ENCODE measurements at regions not wholly inside any gene's neighbourhood (a gene's known extent, or its start where the extent isn't known, plus 50 kb on each side); places are given as distances from the start of the nearest gene placed in this dataset.
"Not testable (repeated sequence)": the region's sequence is repeated elsewhere in the genome, so short reads cannot be mapped to it uniquely, and the experiment has no call there.

DNA sequence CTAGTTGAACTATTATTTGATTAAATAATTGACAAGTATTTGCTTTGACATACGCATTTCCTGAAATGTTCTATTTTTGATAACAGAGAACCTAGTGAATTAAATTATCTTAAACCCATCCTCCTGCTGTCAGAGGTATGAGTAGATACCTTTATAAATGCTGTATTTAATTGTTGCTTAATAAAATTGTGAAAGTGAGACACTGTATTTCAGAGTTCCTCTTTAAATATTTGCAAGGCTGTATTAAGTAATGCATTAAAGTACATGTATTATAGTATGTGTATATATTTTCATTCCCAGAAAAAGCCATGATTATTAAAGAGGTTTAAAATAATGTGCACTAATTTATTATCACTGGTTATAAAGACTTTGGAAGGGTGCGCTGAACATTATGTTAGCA is 483.8 kb downstream of the TFAP2B start:
- TF ChIP-seq POLR2A (IDR thresholded peaks at IDR 0.05; ENCODE audit: low read length) (no peak), GATA1 (IDR thresholded peaks at IDR 0.05; ENCODE audit: low read depth, low read length) (no peak)
- DNase-seq, result no peak

DNA sequence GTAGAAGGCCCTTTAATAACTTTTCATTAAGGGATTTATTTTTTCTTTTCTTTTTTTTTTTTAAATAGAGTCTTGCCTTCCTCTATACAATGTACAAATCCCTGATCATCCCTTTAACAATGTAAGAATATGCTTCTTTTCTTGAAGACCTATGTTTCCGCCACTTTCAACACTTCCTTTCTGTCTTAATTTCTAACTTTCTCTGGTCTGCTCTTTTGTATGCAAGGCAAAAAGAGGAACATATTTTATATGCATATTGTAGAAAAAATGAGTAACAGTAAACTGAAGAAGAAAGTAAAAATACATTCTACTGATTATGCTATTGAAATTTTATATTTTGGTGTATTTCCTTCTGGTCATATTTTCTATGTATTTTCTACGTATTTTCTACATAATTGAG is 484.7 kb downstream of the TFAP2B start:
- no peak for TF ChIP-seq GATA1 (IDR thresholded peaks at IDR 0.05; ENCODE audit: low read depth, low read length)
- no peak for TF ChIP-seq POLR2A (IDR thresholded peaks at IDR 0.05; ENCODE audit: low read length)
- DNase-seq, result no peak

DNA sequence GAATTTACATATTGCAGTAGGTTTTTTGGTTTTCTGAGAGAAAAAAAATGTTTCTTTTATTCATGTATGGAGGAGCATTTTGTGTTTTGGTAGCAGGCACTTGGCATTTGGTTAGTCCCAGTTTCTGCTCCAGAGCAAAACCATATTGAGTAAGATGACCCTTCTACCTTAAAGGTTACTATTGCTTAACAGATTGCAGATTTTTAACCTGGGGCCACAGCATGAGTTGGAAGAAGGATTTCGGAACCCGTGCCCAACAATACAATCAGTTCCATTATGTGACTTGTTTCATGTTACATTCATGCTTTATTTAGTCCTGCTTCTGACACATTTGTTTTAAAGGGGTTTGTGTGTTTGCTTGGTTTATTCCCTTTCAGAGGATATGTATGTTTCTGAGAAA is 496.3 kb downstream of the TFAP2B start:
- TF ChIP-seq POLR2A (IDR thresholded peaks at IDR 0.05; ENCODE audit: low read length) (no peak), GATA1 (IDR thresholded peaks at IDR 0.05; ENCODE audit: low read depth, low read length) (no peak)
- DNase-seq, result no peak

DNA sequence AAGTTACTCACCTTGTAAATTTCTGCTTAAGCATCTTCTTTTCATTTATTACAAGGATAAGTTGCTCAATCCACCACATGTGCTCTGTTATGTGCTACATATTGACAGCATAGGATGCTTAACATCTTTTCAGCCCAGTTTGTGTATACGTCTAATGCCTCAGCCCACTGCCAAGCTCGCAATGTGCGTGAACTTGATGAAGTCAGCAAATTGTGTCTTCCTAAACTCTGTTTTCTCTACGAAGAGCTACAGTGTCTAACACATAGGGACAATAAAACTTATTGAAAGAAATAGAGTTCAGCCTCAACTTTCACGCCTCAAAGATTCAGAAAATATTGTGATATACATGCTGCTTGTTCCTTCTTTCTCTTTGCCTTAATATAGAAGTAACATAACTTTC is 500.0 kb downstream of the TFAP2B start:
- no peak for DNase-seq
- no peak for TF ChIP-seq POLR2A (IDR thresholded peaks at IDR 0.05; ENCODE audit: low read length)
- TF ChIP-seq GATA1 (IDR thresholded peaks at IDR 0.05; ENCODE audit: low read depth, low read length), result no peak

DNA sequence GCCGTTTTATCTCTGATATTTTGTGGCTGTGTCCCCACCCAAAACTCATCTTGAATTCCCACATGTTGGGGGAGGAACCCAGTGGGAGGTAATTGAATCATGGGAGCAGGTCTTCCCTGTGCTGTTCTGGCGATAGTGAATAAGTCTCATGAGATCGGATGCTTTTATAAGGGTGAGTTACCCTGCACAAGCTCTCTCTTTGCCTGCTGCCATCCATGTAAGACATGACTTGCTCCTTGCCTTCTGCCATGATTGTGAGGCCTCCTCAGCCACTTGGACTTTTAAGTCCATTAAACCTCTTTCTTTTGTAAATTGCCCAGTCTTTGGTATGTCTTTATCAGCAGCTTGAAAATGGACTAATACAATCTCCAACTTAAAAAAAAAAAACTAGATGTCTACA is 502.8 kb downstream of the TFAP2B start:
- DNase-seq, result not testable (repeated sequence)

DNA sequence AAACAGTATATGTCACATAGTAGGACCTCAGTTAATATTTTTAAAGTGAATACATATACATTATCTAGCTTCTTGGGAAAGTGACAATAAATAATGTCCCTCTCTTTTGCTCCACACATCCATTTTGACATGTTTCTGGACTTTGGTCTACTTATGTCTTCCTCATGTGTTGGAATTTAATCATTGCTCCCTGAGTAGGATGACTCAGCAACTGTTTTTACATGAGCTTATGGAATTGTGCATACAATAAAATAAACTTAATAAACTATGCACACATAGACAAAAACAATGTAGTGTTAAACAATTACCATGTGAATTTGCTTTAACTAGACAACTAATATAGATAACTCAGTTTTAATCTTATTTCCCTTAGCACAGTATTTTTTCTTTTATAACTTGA is 503.8 kb downstream of the TFAP2B start:
- no peak for DNase-seq
- TF ChIP-seq POLR2A (IDR thresholded peaks at IDR 0.05; ENCODE audit: low read length) (no peak), GATA1 (IDR thresholded peaks at IDR 0.05; ENCODE audit: low read depth, low read length) (no peak)

DNA sequence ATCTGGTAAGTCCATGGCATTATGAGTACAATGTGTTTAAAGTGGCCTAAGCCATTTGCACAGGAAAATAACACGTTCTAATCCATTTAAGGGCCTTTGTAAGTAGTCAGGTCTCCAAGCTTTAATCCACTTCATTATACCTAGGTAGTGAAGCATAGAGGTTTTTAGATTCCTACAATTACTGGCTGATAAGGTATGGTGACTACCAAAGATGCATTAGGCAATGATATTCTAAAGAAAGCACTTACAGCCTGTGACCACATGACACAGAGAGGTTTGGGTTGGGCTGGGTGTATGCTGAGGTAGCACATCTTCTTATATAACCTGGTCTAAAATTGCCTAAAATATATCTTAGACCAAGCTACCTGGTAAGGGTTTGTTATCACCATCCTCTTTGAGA is 504.4 kb downstream of the TFAP2B start:
- DNase-seq, result no peak
- TF ChIP-seq POLR2A (IDR thresholded peaks at IDR 0.05; ENCODE audit: low read length) (no peak), GATA1 (IDR thresholded peaks at IDR 0.05; ENCODE audit: low read depth, low read length) (no peak)

DNA sequence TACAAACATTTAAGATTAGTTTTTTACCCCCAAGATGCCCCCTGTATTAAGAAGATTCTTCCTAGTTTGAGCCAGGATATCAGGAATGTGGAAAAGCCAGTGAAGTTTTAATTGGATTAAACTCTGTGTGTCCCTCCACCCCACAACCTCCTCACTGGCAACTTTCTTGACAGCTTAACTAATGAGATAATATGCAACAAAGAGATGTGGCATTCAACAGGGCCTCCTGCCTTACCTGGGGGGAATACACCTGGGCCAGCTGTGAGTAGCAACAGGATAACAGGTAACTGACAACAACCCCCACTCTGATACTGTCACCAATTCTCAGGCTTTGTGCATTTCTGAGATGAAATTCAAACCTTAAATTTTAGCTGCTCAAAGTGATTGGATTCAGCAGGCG is 512.3 kb downstream of the TFAP2B start:
- TF ChIP-seq GATA1 (IDR thresholded peaks at IDR 0.05; ENCODE audit: low read depth, low read length), result no peak
- no peak for TF ChIP-seq POLR2A (IDR thresholded peaks at IDR 0.05; ENCODE audit: low read length)

DNA sequence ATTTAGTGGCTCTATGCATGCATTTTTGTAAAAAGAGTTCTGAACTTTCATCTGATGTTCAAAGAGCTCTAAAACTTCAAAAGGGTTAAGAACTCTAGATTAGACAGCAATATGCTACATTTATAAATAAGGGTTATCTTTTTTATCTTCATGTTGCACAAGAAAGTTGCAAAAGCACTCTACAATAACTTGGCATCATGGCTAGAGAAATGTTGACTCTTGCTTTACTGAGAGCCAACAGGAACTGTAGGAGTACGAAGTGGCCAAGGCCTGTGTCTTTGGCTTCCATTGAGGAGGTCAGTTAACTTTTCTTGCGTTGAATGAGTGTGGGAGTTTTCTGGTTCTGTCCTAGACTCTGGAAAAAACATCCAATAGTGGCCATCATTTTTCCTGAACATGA is 516.9 kb downstream of the TFAP2B start:
- DNase-seq, result no peak
- TF ChIP-seq POLR2A (IDR thresholded peaks at IDR 0.05; ENCODE audit: low read length), result no peak
- no peak for TF ChIP-seq GATA1 (IDR thresholded peaks at IDR 0.05; ENCODE audit: low read depth, low read length)

More for the DNA sequence above, 512.3 kb downstream of the TFAP2B start:
- DNase-seq, result no peak

DNA sequence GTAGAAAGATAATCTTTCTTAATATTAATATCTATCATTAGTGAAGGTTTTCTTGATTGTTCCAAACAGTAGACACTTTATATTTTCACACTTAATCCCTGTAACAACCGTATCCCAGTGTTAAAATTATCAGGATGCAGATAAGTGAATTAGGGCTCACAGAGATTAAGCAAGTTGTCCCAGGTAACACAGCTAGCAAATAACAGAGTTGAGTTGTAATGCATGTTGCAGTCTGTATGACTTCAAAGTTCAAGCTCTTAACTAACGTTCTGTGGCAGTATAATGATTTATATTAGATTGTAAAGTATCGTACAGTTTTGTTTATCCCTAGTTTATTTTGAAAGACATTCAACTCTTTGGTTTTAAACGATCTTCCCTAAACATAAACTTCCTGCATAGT is 517.5 kb downstream of the TFAP2B start:
- TF ChIP-seq POLR2A (IDR thresholded peaks at IDR 0.05; ENCODE audit: low read length) (no peak), GATA1 (IDR thresholded peaks at IDR 0.05; ENCODE audit: low read depth, low read length) (no peak)
- DNase-seq, result no peak

DNA sequence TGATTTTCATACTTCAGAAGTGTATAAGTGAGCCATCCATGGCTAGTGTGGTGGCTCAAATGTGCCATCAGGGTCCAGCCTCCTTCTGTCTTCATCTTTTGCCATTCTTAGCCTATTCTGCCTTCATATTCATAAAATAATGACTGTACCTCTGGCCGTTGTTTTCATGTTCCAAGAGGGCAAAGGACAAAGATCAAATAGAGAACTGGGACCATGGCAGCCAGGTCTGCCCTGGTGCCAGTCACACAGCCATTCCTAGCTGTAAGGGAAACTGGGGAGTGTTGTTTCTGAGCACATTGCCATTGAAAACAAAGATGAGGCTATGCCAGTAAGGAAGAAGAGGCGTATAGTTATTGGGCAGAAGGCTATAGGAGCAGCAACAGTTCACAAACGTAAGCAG is 518.6 kb downstream of the TFAP2B start:
- no peak for DNase-seq
- TF ChIP-seq GATA1 (IDR thresholded peaks at IDR 0.05; ENCODE audit: low read depth, low read length), result no peak

DNA sequence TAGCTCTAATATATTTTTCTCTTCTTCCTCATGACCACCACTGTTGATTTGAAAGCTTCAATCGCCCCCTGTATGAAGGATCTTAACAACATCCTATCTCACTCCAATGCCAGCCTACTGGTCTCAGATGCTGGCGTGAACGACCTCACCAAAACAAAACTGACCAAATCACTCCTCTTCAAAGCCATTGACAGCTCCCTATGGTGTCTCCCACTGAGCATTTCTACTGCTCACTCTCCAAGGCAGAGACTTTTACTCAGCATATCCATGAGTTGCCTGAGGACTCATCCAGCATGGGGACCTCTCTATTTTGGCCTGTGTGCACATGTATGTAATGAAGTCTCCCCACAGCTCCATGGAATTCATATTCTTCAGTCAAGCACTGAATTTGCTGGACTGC is 520.4 kb downstream of the TFAP2B start:
- DNase-seq, result no peak
- no peak for TF ChIP-seq GATA1 (IDR thresholded peaks at IDR 0.05; ENCODE audit: low read depth, low read length)
- no peak for TF ChIP-seq POLR2A (IDR thresholded peaks at IDR 0.05; ENCODE audit: low read length)

DNA sequence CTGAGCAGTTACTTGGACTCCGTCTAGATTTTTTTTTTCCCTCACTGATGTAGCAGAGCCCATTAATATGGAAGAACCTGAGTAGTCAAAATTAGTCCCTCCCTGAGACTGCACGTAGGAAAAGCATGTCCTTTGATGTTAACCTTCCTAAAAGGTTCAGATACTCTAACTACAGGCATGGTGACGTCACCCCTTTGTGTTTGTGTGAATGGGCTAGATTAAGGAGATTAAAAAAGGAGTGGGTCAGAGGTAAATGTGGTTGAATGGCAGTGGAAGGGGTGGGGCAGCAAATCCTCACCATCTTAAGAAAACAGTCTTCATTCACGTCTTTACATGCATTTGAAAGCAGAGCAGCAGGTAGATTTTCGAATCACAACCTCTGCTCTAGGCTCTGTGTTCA is 521.1 kb downstream of the TFAP2B start:
- no peak for DNase-seq
- TF ChIP-seq POLR2A (IDR thresholded peaks at IDR 0.05; ENCODE audit: low read length) (no peak), GATA1 (IDR thresholded peaks at IDR 0.05; ENCODE audit: low read depth, low read length) (no peak)

DNA sequence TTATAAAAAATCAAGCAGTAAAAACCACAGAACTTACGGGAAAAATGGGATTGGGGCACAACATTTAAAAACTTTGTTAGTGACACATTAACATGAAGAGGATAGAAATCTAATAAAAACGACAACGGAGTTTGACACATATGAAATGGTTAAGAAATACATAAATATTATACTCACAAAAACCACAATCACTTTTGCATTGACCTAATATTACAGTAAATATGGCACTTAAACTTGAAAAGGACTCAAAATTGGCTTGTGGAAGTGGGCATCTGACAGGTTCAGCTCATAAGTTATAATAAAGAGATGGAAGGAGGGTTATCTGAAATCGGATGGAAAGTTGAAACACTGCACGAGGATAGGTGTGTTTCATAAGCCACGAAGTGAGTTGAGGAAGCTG is 523.7 kb downstream of the TFAP2B start:
- DNase-seq, result no peak
- TF ChIP-seq POLR2A (IDR thresholded peaks at IDR 0.05; ENCODE audit: low read length) (no peak), GATA1 (IDR thresholded peaks at IDR 0.05; ENCODE audit: low read depth, low read length) (no peak)

DNA sequence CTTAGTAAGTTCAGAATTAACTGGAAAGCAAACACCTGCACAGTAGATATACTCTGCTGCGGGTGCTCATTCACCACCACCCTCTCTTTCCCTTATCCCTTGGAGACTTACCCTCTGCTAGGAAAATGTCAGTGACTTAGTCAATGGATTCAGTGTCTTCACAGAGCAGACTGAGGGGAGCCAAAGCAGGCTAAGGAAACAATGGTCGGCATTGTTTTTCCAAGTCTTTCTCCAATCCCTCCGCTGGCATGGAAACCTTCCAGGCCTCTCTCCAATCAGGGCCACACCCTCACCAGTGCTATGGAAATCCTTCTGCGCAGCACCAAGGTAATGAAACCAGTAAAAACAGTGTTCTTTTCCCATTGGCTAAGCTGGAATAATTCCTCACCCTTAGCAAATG is 531.2 kb downstream of the TFAP2B start:
- TF ChIP-seq GATA1 (IDR thresholded peaks at IDR 0.05; ENCODE audit: low read depth, low read length) (no peak), POLR2A (IDR thresholded peaks at IDR 0.05; ENCODE audit: low read length) (no peak)
- DNase-seq, result no peak

DNA sequence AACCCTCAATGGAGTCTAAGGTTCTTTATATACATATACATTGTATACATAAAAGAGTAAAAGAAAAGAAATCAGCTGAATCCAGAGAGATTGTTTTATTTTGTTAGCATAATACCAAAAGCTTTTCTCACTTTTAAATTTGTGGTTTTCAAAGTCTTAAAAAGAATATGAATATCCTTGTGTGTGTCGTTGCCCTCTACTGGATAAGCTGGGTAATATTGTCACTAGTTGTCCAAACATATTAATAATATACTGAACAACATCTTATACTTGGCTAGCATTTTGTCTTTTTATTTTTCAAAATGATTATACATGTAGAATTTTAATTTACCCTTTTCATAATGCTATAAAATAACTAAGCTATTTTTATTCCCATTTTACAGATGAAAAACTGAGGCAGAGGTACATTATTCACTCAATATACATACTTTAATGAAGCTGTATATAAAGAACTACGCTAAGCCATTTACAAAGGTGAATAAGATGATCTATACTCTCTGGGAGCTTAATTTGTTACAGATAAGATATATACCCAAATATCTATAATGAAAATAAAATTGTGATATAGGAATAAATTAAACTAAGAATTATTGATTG is 531.7 kb downstream of the TFAP2B start:
- TF ChIP-seq GATA1 (IDR thresholded peaks at IDR 0.05; ENCODE audit: low read depth, low read length) (no peak), POLR2A (IDR thresholded peaks at IDR 0.05; ENCODE audit: low read length) (no peak)
- DNase-seq, result peak; percentile 3 to 24

Measured in erythroblast (primary cell).